ENCODE measurements at regions not wholly inside any gene's neighbourhood (a gene's known extent, or its start where the extent isn't known, plus 50 kb on each side); places are given as distances from the start of the nearest gene placed in this dataset.
A peak's percentile ranks its signal among the peaks of the same experiment; 100 is the strongest.

GRCh38 chr3:70885636-70886035, 573.2 kb upstream of the MDFIC2 start:
- Histone ChIP-seq H3K27me3 (ENCODE audit: insufficient read depth, low read length) (no peaks in the 10 kb centered on the region), H4K20me1 (ENCODE audit: insufficient read depth, low read length) (no peaks in the 10 kb centered on the region), H3K4me3 (ENCODE audit: low read depth, low read length, poor library complexity, severe bottlenecking) (no peak overlapping the region), H3K4me1 (ENCODE audit: insufficient read depth, low read length, severe bottlenecking) (no peaks in the 10 kb centered on the region), H3K36me3 (ENCODE audit: insufficient read depth, low read length) (no peaks in the 10 kb centered on the region), H3K4me2 (ENCODE audit: low read length) (no peak overlapping the region), H3K27ac (ENCODE audit: low read depth, low read length, poor library complexity, severe bottlenecking) (no peak overlapping the region), H3K79me2 (ENCODE audit: insufficient read depth, low read length) (no peaks in the 10 kb centered on the region), H3K9me2 (ENCODE audit: low read depth, low read length) (no peaks in the 10 kb centered on the region), H3K9ac (ENCODE audit: low read length) (no peak overlapping the region), H3F3A (ENCODE audit: insufficient read depth, low read length) (no peaks in the 10 kb centered on the region), H3K9me3 (ENCODE audit: low read length) (no peaks in the 10 kb centered on the region), H2AFZ (ENCODE audit: low read length) (no peak overlapping the region)
- no peak for TF ChIP-seq EZH2 (IDR thresholded peaks at IDR 0.05; ENCODE audit: borderline replicate concordance, low read length)
- TF ChIP-seq CTCF (IDR thresholded peaks at IDR 0.05; ENCODE audit: low read length): peak; percentile 15; the same call in 1 of the 2 replicates

GRCh38 chr3:70882104-70882503, 569.7 kb upstream of the MDFIC2 start:
- H2AFZ ChIP-seq (ENCODE audit: low read length): no peak overlapping the region
- no peak overlapping the region for H3K4me2 ChIP-seq (ENCODE audit: low read length)
- no peak overlapping the region for H3K27ac ChIP-seq (ENCODE audit: low read depth, low read length, poor library complexity, severe bottlenecking)
- no peaks in the 10 kb centered on the region for H4K20me1 ChIP-seq (ENCODE audit: insufficient read depth, low read length)
- H3K4me3 ChIP-seq (ENCODE audit: low read depth, low read length, poor library complexity, severe bottlenecking): no peak overlapping the region
- H3K79me2 ChIP-seq (ENCODE audit: insufficient read depth, low read length): no peaks in the 10 kb centered on the region
- H3F3A ChIP-seq (ENCODE audit: insufficient read depth, low read length): no peaks in the 10 kb centered on the region
- H3K9ac ChIP-seq (ENCODE audit: low read length): no peak overlapping the region
- H3K4me1 ChIP-seq (ENCODE audit: insufficient read depth, low read length, severe bottlenecking): no peaks in the 10 kb centered on the region
- H3K9me2 ChIP-seq (ENCODE audit: low read depth, low read length): no peaks in the 10 kb centered on the region
- TF ChIP-seq CTCF (IDR thresholded peaks at IDR 0.05; ENCODE audit: low read length) (no peak), EZH2 (IDR thresholded peaks at IDR 0.05; ENCODE audit: borderline replicate concordance, low read length) (no peak)
- H3K27me3 ChIP-seq (ENCODE audit: insufficient read depth, low read length): no peaks in the 10 kb centered on the region
- no peaks in the 10 kb centered on the region for H3K9me3 ChIP-seq (ENCODE audit: low read length)
- H3K36me3 ChIP-seq (ENCODE audit: insufficient read depth, low read length): no peaks in the 10 kb centered on the region

GRCh38 chr3:70880421-70880820, 568.0 kb upstream of the MDFIC2 start:
- Histone ChIP-seq H3F3A (ENCODE audit: insufficient read depth, low read length) (no peaks in the 10 kb centered on the region), H4K20me1 (ENCODE audit: insufficient read depth, low read length) (no peaks in the 10 kb centered on the region), H3K9ac (ENCODE audit: low read length) (no peak overlapping the region), H3K27ac (ENCODE audit: low read depth, low read length, poor library complexity, severe bottlenecking) (no peak overlapping the region), H3K4me2 (ENCODE audit: low read length) (no peak overlapping the region), H3K4me3 (ENCODE audit: low read depth, low read length, poor library complexity, severe bottlenecking) (no peak overlapping the region), H3K27me3 (ENCODE audit: insufficient read depth, low read length) (no peaks in the 10 kb centered on the region), H3K79me2 (ENCODE audit: insufficient read depth, low read length) (no peaks in the 10 kb centered on the region), H2AFZ (ENCODE audit: low read length) (no peak overlapping the region), H3K36me3 (ENCODE audit: insufficient read depth, low read length) (no peaks in the 10 kb centered on the region), H3K9me3 (ENCODE audit: low read length) (no peaks in the 10 kb centered on the region), H3K9me2 (ENCODE audit: low read depth, low read length) (no peaks in the 10 kb centered on the region), H3K4me1 (ENCODE audit: insufficient read depth, low read length, severe bottlenecking) (no peaks in the 10 kb centered on the region)
- TF ChIP-seq CTCF (IDR thresholded peaks at IDR 0.05; ENCODE audit: low read length) (no peak), EZH2 (IDR thresholded peaks at IDR 0.05; ENCODE audit: borderline replicate concordance, low read length) (no peak)

Data from OCI-LY1 (cell line).